HEK293T (cell line): ENCODE measurements at regions not wholly inside any gene's neighbourhood (a gene's known extent, or its start where the extent isn't known, plus 50 kb on each side); places are given as distances from the start of the nearest gene placed in this dataset.

Experiments
- CTCF ChIA-PET: fragments of 350-600 bp; formaldehyde crosslinking; extraction: SDS; loops from one replicate; lab custom pipeline; 2021; ENCODE audit warnings: antibody characterized with exemption, inconsistent platforms; lab: Yijun Ruan, JAX
- POLR2A ChIA-PET: fragments of 350-600 bp; formaldehyde crosslinking; extraction: SDS; loops from one replicate; lab custom pipeline; 2020; ENCODE audit warnings: antibody characterized with exemption, inconsistent platforms; lab: Yijun Ruan, JAX
- DNase-seq: peaks from one replicate; pipeline ENCODE4 v3.0.0; 2012; ENCODE audit warnings: mixed read lengths; ENCODE audit errors: extremely low spot score
- ARNT ChIP-seq: fragments of 450-650 bp; IDR thresholded peaks from 2 replicates; pipeline ENCODE4 v1.6.1; 2017; ENCODE audit warnings: mild to moderate bottlenecking
- BHLHE40 ChIP-seq: fragments of 450-650 bp; IDR thresholded peaks from 2 replicates; pipeline ENCODE4 v1.6.1; 2016; ENCODE audit warnings: mild to moderate bottlenecking, moderate library complexity, borderline replicate concordance
- CTBP1 ChIP-seq: fragments of 450-650 bp; IDR thresholded peaks from 2 replicates; pipeline ENCODE4 v1.6.1; 2016; ENCODE audit warnings: borderline replicate concordance
- ELF4 ChIP-seq: fragments of 450-650 bp; IDR thresholded peaks from 2 replicates; pipeline ENCODE4 v1.6.1; 2017; ENCODE audit warnings: antibody characterized with exemption
- FOXA1 ChIP-seq: fragments of 450-650 bp; IDR thresholded peaks from 2 replicates; pipeline ENCODE4 v1.6.1; 2016; ENCODE audit warnings: mild to moderate bottlenecking
- FOXK2 ChIP-seq: fragments of 450-650 bp; IDR thresholded peaks from 2 replicates; pipeline ENCODE4 v1.6.1; 2016; ENCODE audit warnings: mild to moderate bottlenecking
- FOXM1 ChIP-seq: fragments of 450-650 bp; IDR thresholded peaks from 2 replicates; pipeline ENCODE4 v1.6.1; 2017; ENCODE audit warnings: mild to moderate bottlenecking, borderline replicate concordance
- HDGF ChIP-seq: fragments of 450-650 bp; IDR thresholded peaks from 2 replicates; pipeline ENCODE4 v1.6.1; 2017; ENCODE audit warnings: antibody characterized with exemption, borderline replicate concordance
- L3MBTL2 ChIP-seq: fragments of 450-650 bp; conservative IDR thresholded peaks from 2 replicates; pipeline ENCODE4 v1.6.1; 2016; ENCODE audit warnings: mild to moderate bottlenecking
- LEF1 ChIP-seq: fragments of 450-650 bp; IDR thresholded peaks from 2 replicates; pipeline ENCODE4 v1.6.1; 2017; ENCODE audit warnings: mild to moderate bottlenecking, borderline replicate concordance
- NFRKB ChIP-seq: fragments of 450-650 bp; IDR thresholded peaks from 2 replicates; pipeline ENCODE4 v1.6.1; 2016; ENCODE audit warnings: mild to moderate bottlenecking, moderate library complexity
- SP1 ChIP-seq: fragments of 450-650 bp; IDR thresholded peaks from 2 replicates; pipeline ENCODE4 v1.6.1; 2017
- SUZ12 ChIP-seq: fragments of 450-650 bp; IDR thresholded peaks from 2 replicates; pipeline ENCODE4 v1.6.1; 2016; ENCODE audit warnings: mild to moderate bottlenecking
- TARDBP ChIP-seq: fragments of 450-650 bp; IDR thresholded peaks from 2 replicates; pipeline ENCODE4 v1.6.1; 2016
- ZNF384 ChIP-seq: fragments of 450-650 bp; IDR thresholded peaks from 2 replicates; pipeline ENCODE4 v1.6.1; 2016
- TF ChIP-seq, protein P1 (sequence below): fragments of 450-650 bp; IDR thresholded peaks from 2 replicates; pipeline ENCODE4 v1.6.1; 2016

GRCh38 chr9:7707934-7708333 is 91.6 kb downstream of the DMAC1 start:
- no peak for DNase-seq
- ChIA-PET POLR2A (no interaction called here), CTCF (no interaction called here)
- TF ChIP-seq NFRKB (no peak), HDGF (no peak), FOXA1 (no peak), LEF1 (no peak), SUZ12 (no peak), FOXM1 (no peak), BHLHE40 (no peak), TARDBP (no peak), ZNF384 (no peak), ELF4 (no peak), CTBP1 (no peak), FOXK2 (no peak)
- TF ChIP-seq, protein P1, sequence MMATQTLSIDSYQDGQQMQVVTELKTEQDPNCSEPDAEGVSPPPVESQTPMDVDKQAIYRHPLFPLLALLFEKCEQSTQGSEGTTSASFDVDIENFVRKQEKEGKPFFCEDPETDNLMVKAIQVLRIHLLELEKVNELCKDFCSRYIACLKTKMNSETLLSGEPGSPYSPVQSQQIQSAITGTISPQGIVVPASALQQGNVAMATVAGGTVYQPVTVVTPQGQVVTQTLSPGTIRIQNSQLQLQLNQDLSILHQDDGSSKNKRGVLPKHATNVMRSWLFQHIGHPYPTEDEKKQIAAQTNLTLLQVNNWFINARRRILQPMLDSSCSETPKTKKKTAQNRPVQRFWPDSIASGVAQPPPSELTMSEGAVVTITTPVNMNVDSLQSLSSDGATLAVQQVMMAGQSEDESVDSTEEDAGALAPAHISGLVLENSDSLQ = no peak

- ChIA-PET POLR2A (no interaction called here), CTCF (no interaction called here)
- no peak for TF ChIP-seq TARDBP
- no peak for TF ChIP-seq LEF1
- DNase-seq = no peak
Measured at GRCh38 chr9:7704543-7704942, 95.0 kb downstream of the DMAC1 start.

- CTCF ChIA-PET = no interaction called here
- POLR2A ChIA-PET = no interaction called here
- TF ChIP-seq HDGF (no peak), CTBP1 (no peak), ZNF384 (no peak), BHLHE40 (no peak), SUZ12 (no peak), ARNT (no peak), TARDBP (no peak), FOXK2 (no peak)
- TF ChIP-seq, protein P1 = no peak
- no peak for DNase-seq
Measured at GRCh38 chr9:7691909-7692308, 107.7 kb downstream of the DMAC1 start.

DNA sequence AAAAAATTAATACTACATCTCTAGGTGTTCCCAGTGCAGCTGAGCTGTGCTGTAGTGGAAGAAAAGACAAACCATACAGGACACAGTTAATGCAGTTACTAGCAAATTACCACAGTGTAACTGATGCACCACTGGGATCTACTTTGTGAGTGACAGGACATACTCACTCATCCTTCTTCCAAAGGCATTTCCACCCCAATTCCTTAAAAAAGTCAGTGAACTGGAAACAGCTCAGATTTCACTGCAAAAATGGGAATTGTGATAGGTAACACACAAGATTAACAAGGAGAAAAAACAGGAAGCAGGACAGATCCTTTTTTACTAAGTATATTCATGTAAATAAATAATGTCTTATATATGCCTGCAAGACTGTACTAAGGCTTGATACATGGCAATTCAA is 109.6 kb downstream of the DMAC1 start:
- POLR2A ChIA-PET = no interaction called here
- CTCF ChIA-PET = no interaction called here
- TF ChIP-seq FOXK2 (no peak), FOXM1 (no peak), FOXA1 (no peak), SP1 (no peak)
- DNase-seq = no peak

GRCh38 chr9:7688626-7689025 is 111.0 kb downstream of the DMAC1 start:
- no peak for DNase-seq
- no peak for TF ChIP-seq LEF1
- no peak for TF ChIP-seq HDGF
- no peak for TF ChIP-seq L3MBTL2
- TF ChIP-seq BHLHE40 = no peak
- TF ChIP-seq TARDBP = no peak
- no peak for TF ChIP-seq SUZ12
- TF ChIP-seq SP1 = no peak
- POLR2A ChIA-PET = no interaction called here
- CTCF ChIA-PET = no interaction called here

DNA sequence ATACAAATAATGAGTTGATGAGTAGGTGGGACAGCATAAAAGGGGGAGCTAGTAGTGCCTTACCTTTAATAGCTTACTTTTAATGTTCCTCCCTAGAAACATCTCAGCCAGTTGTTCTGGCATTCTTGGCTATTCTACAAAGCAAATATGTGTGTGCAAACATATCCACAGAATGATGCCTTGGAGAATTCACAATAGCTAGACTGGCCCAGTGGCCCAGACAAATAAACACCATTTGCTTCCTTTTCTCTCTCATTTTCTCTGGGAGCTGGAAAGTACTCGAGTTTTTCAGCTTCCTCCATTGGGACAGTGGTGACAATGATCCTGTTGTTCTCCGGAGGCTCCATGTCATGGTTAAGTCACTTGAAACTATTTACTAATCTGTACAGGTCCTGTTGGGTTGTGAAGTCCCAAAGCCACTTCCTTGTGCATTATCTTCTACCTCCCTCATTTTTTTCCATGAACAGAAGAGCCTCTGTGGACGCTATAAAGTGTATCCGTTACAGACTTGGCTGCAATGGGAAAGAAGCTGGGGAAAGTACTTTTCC is 122.9 kb downstream of the DMAC1 start:
- no peak for DNase-seq
- CTCF ChIA-PET = no interaction called here
- POLR2A ChIA-PET = no interaction called here

DNA sequence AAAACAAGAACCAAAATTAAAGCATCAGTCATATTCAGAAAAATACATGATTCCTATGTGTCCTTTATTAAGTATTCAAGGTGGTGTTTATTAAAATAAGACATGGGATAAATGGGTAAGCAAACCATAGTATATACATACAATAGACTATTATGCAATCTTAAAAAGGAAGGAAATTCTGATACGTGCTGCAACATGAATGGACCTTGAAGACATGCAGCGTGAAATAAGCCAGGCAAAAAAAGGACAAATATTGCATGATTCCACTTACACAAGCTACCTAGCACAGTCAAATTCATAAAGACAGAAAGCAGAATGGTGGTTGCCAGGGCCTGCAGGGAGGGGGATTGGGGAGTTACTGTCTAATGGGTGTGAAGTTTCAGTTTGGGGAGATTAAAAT is 127.7 kb downstream of the DMAC1 start:
- ChIA-PET POLR2A (no interaction called here), CTCF (no interaction called here)
- no peak for DNase-seq
- TF ChIP-seq SUZ12 = no peak
- no peak for TF ChIP-seq CTBP1
- no peak for TF ChIP-seq LEF1
- TF ChIP-seq SP1 = no peak
- no peak for TF ChIP-seq FOXM1
- no peak for TF ChIP-seq ZNF384
- no peak for TF ChIP-seq BHLHE40
- no peak for TF ChIP-seq ARNT
- TF ChIP-seq L3MBTL2 = no peak
- TF ChIP-seq NFRKB = no peak
- no peak for TF ChIP-seq ELF4
- TF ChIP-seq, protein P1 = no peak

More for the DNA sequence above, 122.9 kb downstream of the DMAC1 start:
- TF ChIP-seq LEF1 = no peak
